ENCODE measurements at regions not wholly inside any gene's neighbourhood (a gene's known extent, or its start where the extent isn't known, plus 50 kb on each side); places are given as distances from the start of the nearest gene placed in this dataset.

GRCh38 chr14:58825606-58826005, 187.8 kb downstream of the DACT1 start:
- TF ChIP-seq CTCF (IDR thresholded peaks at IDR 0.05; ENCODE audit: low read length) (no peak), EZH2 (IDR thresholded peaks at IDR 0.05; ENCODE audit: borderline replicate concordance, low read length) (no peak)

Measured in OCI-LY1 (cell line).